ENCODE measurements at regions not wholly inside any gene's neighbourhood (a gene's known extent, or its start where the extent isn't known, plus 50 kb on each side); places are given as distances from the start of the nearest gene placed in this dataset.

DNA sequence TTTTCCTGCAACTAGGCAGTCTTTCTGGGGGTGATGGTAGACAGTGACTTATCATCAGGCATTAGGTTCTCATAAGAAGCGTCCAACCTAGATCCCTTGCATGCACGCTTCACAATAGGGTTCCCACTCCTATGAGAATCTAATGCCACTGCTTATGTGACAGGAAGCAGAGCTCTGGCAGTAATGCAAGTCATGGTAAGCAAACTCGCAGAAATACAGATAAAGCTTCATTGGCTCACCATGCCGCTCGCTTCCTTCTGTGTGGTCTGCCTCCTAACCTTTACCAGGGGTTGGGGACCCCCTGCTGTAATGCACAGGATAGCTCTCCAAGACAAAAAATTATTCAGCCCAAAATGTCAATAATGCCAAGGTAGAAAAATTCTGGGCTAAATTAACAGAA is 864.2 kb downstream of the TRHDE start:
- TF ChIP-seq, protein P1, sequence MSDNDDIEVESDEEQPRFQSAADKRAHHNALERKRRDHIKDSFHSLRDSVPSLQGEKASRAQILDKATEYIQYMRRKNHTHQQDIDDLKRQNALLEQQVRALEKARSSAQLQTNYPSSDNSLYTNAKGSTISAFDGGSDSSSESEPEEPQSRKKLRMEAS (IDR thresholded peaks at IDR 0.05), result no peak
- TF ChIP-seq EGR1 (IDR thresholded peaks at IDR 0.05) (no peak), TAF1 (IDR thresholded peaks at IDR 0.05; ENCODE audit: low read depth) (no peak), TEAD4 (IDR thresholded peaks at IDR 0.05) (no peak), CEBPB (IDR thresholded peaks at IDR 0.05) (no peak), RAD21 (IDR thresholded peaks at IDR 0.05; ENCODE audit: low read depth) (no peak), FOXM1 (IDR thresholded peaks at IDR 0.05; ENCODE audit: borderline replicate concordance, low read depth) (no peak), TCF12 (IDR thresholded peaks at IDR 0.05; ENCODE audit: low read depth) (no peak)

DNA sequence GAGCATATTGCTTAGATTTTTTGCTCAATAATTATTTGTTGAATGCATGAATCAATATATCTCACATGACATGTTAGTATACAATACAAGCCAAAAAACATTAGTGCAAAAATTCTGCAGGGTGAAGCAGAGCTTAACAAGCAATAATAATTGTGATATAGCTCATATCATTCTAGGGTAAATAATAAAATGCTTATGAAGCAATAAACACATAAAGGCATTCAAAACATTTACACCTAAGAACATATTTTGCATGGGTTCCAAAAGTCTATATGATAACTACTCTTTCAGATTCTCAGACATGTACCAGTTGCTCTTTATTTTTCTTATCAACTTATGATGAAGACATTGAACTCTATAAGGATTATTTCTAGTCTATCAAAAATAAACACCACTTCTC is 886.2 kb downstream of the TRHDE start:
- TF ChIP-seq YY1 (IDR thresholded peaks at IDR 0.05; ENCODE audit: low read depth) (no peak), CREB1 (IDR thresholded peaks at IDR 0.05; ENCODE audit: low read depth) (no peak), ZBTB7A (IDR thresholded peaks at IDR 0.05; ENCODE audit: low read depth) (no peak), EGR1 (IDR thresholded peaks at IDR 0.05) (no peak), NFIC (IDR thresholded peaks at IDR 0.05) (no peak), FOXM1 (IDR thresholded peaks at IDR 0.05; ENCODE audit: borderline replicate concordance, low read depth) (no peak), TEAD4 (IDR thresholded peaks at IDR 0.05) (no peak), TCF12 (IDR thresholded peaks at IDR 0.05; ENCODE audit: low read depth) (no peak)
- TF ChIP-seq, protein P2, sequence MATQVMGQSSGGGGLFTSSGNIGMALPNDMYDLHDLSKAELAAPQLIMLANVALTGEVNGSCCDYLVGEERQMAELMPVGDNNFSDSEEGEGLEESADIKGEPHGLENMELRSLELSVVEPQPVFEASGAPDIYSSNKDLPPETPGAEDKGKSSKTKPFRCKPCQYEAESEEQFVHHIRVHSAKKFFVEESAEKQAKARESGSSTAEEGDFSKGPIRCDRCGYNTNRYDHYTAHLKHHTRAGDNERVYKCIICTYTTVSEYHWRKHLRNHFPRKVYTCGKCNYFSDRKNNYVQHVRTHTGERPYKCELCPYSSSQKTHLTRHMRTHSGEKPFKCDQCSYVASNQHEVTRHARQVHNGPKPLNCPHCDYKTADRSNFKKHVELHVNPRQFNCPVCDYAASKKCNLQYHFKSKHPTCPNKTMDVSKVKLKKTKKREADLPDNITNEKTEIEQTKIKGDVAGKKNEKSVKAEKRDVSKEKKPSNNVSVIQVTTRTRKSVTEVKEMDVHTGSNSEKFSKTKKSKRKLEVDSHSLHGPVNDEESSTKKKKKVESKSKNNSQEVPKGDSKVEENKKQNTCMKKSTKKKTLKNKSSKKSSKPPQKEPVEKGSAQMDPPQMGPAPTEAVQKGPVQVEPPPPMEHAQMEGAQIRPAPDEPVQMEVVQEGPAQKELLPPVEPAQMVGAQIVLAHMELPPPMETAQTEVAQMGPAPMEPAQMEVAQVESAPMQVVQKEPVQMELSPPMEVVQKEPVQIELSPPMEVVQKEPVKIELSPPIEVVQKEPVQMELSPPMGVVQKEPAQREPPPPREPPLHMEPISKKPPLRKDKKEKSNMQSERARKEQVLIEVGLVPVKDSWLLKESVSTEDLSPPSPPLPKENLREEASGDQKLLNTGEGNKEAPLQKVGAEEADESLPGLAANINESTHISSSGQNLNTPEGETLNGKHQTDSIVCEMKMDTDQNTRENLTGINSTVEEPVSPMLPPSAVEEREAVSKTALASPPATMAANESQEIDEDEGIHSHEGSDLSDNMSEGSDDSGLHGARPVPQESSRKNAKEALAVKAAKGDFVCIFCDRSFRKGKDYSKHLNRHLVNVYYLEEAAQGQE (IDR thresholded peaks at IDR 0.05; ENCODE audit: low read depth), result no peak

DNA sequence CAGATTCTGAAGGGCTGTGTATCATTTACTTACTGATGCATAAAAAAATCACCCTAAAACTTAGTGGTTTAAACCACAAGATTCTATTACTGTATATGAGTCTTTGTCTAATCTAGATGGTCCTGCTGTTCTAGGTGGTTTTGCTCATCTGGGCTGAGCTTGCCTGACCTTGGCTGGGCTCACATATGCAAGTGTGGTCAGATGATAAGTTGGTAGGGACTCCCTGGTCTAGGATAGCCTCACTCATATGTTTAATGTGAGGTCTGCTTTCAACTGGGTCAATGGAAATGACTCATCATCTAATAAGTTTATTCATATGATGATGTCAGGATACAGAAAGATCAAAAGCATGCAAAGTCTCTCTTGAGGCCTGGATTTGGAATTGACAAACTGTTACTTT is 887.8 kb downstream of the TRHDE start:
- TF ChIP-seq NFIC (IDR thresholded peaks at IDR 0.05) (no peak), EP300 (IDR thresholded peaks at IDR 0.05; ENCODE audit: borderline replicate concordance) (no peak), EGR1 (IDR thresholded peaks at IDR 0.05) (no peak)
- TF ChIP-seq, protein P1 (IDR thresholded peaks at IDR 0.05), result no peak

DNA sequence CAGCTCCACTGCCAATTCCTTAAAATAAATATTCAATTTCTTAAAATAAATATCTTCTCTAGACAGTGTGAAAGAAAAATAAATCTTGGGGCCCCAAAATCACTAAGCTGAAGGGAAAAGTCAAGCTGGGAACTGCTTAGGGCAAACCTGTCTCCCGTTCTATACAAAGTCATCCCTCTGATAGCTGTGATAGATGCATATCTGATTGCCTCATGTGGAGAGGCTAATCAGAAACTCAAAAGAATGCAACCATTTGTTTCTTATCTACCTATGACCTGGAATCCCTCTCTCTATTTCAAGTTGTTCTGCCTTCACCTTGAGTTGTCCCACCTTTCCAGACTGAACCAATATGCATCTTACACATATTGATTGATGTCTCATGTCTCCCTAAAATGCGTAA is 889.8 kb downstream of the TRHDE start:
- TF ChIP-seq CREB1 (IDR thresholded peaks at IDR 0.05; ENCODE audit: low read depth) (no peak), TEAD4 (IDR thresholded peaks at IDR 0.05) (no peak), EGR1 (IDR thresholded peaks at IDR 0.05) (no peak), TAF1 (IDR thresholded peaks at IDR 0.05; ENCODE audit: low read depth) (no peak), FOXM1 (IDR thresholded peaks at IDR 0.05; ENCODE audit: borderline replicate concordance, low read depth) (no peak), TCF12 (IDR thresholded peaks at IDR 0.05; ENCODE audit: low read depth) (no peak), CEBPB (IDR thresholded peaks at IDR 0.05) (no peak), NFIC (IDR thresholded peaks at IDR 0.05) (no peak), RAD21 (IDR thresholded peaks at IDR 0.05; ENCODE audit: low read depth) (no peak), EP300 (IDR thresholded peaks at IDR 0.05; ENCODE audit: borderline replicate concordance) (no peak), YY1 (IDR thresholded peaks at IDR 0.05; ENCODE audit: low read depth) (no peak), ZBTB7A (IDR thresholded peaks at IDR 0.05; ENCODE audit: low read depth) (no peak)
- TF ChIP-seq, protein P3, sequence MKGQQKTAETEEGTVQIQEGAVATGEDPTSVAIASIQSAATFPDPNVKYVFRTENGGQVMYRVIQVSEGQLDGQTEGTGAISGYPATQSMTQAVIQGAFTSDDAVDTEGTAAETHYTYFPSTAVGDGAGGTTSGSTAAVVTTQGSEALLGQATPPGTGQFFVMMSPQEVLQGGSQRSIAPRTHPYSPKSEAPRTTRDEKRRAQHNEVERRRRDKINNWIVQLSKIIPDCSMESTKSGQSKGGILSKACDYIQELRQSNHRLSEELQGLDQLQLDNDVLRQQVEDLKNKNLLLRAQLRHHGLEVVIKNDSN (IDR thresholded peaks at IDR 0.05), result no peak
- TF ChIP-seq, protein P2 (IDR thresholded peaks at IDR 0.05; ENCODE audit: low read depth), result no peak
- TF ChIP-seq, protein P1 (IDR thresholded peaks at IDR 0.05), result no peak

DNA sequence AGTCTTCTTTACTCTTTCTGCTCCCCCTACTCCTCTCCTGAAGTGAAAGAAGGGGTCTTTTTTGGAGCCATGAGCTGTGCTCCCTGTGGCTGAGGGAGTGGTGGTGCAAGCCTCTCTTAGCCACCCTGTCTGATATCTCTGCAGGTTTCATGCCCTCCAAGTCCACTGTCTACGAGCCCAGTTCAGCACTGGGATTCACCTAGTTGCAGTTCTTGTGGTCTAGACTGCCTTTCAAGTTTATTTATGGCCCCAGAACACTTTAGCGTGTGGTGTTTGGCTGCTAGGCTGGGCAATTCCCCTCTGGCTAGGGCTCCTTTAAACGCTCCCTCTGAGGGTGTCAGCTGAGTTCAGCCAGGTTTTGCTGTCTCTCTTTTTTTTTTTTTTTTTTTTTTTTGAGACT is 908.6 kb downstream of the TRHDE start:
- no peak for TF ChIP-seq TCF12 (IDR thresholded peaks at IDR 0.05; ENCODE audit: low read depth)
- no peak for TF ChIP-seq CREB1 (IDR thresholded peaks at IDR 0.05; ENCODE audit: low read depth)
- TF ChIP-seq, protein P2 (IDR thresholded peaks at IDR 0.05; ENCODE audit: low read depth), result no peak
- TF ChIP-seq, protein P3 (IDR thresholded peaks at IDR 0.05), result no peak
- no peak for TF ChIP-seq NFIC (IDR thresholded peaks at IDR 0.05)
- TF ChIP-seq, protein P1 (IDR thresholded peaks at IDR 0.05), result no peak
- no peak for TF ChIP-seq ZBTB7A (IDR thresholded peaks at IDR 0.05; ENCODE audit: low read depth)
- no peak for TF ChIP-seq RAD21 (IDR thresholded peaks at IDR 0.05; ENCODE audit: low read depth)

Measured in Ishikawa (cell line).